ENCODE measurements at regions not wholly inside any gene's neighbourhood (a gene's known extent, or its start where the extent isn't known, plus 50 kb on each side); places are given as distances from the start of the nearest gene placed in this dataset.

DNA sequence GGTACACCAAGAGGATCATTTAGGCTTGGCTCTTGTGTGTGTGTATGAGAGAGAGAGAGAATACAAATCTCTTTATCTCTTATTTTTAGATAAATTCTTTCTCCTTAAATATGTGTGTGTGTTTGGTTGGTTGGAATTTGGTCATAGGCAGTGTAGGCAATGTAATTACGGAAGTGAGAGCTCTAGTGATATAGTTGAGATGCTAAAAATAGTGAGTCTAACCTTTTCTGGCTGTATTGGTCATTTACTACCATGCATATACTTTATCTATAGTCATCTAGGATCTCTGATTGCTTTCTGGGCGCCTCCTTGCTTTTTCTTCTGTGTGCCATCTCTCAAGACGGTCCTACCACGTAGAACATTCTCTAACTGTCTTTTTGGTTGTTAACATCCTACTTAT, 250.2 kb downstream of the NUF2 start:
- TF ChIP-seq CTCF (IDR thresholded peaks at IDR 0.05) (no peak), REST (IDR thresholded peaks at IDR 0.05; ENCODE audit: insufficient read depth in 1 of 2, low read depth in 2 of 2, low read length in 1 of 2) (no peak), POLR2AphosphoS5 (IDR thresholded peaks at IDR 0.05; ENCODE audit: low read depth, low read length) (no peak), TCF7L2 (IDR thresholded peaks at IDR 0.05; ENCODE audit: low read depth, low read length) (no peak)
